D721Med (cell line): ENCODE measurements at regions not wholly inside any gene's neighbourhood (a gene's known extent, or its start where the extent isn't known, plus 50 kb on each side); places are given as distances from the start of the nearest gene placed in this dataset.

Source experiments
- DNase-seq: peaks from one replicate; pipeline ENCODE4 v3.0.0; 2011; ENCODE audit warnings: low spot score; ENCODE audit not compliant: insufficient read length
- FAIRE-seq: peaks from 2 replicates; lab custom pipeline; 2011; peaks lifted over from hg19 to GRCh38; lab: Jason Lieb, UNC
- TF ChIP-seq, protein P1 (sequence below): IDR thresholded peaks from 2 replicates; pipeline ENCODE4 v1.5.1; 2012; ENCODE audit warnings: mild to moderate bottlenecking, control low read depth; ENCODE audit not compliant: insufficient read depth; ENCODE audit errors: missing control alignments

DNA sequence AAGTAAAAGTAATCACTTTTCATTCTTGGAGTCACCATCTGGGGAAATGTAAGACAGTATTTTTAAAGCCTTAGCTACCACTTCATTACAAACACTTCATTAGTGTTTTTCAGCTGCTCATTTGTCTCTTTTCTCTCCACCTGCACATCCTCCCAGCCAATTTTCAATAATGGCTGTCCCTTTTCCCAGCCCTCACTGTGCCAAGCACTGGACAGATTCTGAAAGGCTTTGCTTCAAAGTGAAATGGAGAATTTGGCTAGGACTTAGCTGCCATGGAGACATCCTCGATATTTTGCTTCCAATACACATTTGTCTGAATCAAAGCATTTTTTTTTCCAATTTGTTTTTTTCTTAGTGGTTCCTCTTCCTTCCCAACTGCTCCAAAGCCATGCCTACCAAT lies 272.4 kb upstream of the NRXN1 start:
- no peak for FAIRE-seq
- TF ChIP-seq, protein P1, sequence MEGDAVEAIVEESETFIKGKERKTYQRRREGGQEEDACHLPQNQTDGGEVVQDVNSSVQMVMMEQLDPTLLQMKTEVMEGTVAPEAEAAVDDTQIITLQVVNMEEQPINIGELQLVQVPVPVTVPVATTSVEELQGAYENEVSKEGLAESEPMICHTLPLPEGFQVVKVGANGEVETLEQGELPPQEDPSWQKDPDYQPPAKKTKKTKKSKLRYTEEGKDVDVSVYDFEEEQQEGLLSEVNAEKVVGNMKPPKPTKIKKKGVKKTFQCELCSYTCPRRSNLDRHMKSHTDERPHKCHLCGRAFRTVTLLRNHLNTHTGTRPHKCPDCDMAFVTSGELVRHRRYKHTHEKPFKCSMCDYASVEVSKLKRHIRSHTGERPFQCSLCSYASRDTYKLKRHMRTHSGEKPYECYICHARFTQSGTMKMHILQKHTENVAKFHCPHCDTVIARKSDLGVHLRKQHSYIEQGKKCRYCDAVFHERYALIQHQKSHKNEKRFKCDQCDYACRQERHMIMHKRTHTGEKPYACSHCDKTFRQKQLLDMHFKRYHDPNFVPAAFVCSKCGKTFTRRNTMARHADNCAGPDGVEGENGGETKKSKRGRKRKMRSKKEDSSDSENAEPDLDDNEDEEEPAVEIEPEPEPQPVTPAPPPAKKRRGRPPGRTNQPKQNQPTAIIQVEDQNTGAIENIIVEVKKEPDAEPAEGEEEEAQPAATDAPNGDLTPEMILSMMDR, result no peak
- no peak for DNase-seq

DNA sequence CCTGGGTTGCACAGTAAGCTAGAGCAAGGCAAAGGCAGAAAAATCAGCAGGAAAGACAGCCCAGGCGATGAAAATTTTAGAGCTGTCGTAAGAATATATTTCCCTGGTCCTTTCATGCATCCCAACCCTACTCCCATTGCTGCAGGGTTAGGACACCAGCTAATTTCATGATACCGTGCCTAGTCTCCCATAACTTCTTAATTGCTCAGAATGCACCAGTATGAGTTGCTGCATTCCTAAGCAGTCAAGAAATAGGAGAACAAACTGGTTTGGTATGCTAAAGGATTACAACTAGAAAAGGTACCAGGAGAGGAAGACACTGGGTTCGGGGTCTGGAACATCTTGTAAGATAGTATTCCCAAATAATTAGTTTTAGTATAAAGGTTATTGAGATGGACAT lies 269.4 kb upstream of the NRXN1 start:
- DNase-seq, result no peak
- no peak for FAIRE-seq
- TF ChIP-seq, protein P1, result no peak

DNA sequence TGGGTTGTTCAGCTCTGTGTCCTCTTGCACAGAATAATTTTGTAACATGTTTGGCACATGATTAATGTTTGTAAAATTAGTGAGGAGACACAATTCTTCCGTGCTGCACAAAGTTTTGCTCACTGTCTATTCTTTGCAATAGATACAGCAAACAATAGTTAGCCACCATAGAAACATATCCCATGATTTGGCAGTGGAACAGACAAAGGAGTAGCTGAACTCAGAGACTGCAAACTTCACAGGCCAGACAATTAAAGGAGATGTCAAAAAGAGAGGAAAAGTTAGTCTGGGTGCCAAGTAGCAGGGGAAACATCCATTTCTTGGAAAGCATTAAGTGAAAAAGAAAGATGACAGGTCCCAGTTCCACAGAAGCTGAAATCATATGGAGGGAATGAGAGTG lies 267.4 kb upstream of the NRXN1 start:
- DNase-seq, result no peak
- TF ChIP-seq, protein P1, result no peak
- FAIRE-seq, result no peak

DNA sequence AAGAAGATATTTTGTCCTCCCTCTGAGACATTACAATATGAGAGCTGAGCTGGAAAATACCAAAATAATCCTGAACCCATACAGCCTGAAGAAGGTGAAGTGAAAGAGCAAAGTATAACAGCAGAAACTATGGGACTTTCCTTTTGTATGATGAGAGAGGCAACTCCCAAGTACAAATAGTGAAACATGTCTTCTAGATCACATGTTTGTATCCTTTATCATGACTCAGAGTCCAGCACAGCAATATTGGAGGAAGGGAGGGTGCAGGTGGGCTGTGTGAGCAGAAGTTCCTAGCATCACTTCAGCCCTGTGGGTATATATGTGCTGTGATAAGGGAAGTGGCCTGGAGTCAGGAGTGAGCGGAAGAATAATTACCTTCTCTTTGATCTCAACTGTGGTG lies 265.6 kb upstream of the NRXN1 start:
- DNase-seq (no peak), FAIRE-seq (no peak)
- TF ChIP-seq, protein P1, result no peak

DNA sequence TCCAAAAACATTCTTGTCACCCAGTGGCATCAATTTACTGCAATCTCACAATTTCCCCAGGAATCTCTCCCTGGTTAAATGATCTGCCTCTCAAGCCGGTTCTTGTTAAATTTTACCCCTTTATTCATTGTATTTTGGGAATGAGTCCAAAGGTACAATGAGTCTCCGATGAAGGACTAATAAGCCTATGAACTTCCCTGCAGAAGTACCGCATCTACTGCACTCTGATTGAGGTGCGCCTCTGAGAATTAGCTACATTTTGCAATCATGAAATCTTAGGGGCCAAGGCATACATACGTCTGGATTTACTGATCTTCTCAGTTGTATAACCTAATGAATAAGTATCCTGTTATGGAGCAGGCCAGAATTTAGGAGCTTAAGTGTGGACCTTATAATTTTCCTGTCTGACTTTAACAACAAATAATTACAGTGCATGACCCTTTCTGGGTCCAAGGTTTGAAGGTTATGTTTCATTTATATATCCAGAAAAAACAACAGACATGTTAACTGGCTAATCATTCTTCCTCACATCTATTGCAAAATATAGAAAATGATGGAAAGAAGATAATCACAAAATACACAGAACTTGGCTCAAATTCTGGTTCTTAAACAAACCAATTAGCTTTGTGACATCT lies 261.8 kb upstream of the NRXN1 start:
- TF ChIP-seq, protein P1, result no peak
- no peak for FAIRE-seq

DNA sequence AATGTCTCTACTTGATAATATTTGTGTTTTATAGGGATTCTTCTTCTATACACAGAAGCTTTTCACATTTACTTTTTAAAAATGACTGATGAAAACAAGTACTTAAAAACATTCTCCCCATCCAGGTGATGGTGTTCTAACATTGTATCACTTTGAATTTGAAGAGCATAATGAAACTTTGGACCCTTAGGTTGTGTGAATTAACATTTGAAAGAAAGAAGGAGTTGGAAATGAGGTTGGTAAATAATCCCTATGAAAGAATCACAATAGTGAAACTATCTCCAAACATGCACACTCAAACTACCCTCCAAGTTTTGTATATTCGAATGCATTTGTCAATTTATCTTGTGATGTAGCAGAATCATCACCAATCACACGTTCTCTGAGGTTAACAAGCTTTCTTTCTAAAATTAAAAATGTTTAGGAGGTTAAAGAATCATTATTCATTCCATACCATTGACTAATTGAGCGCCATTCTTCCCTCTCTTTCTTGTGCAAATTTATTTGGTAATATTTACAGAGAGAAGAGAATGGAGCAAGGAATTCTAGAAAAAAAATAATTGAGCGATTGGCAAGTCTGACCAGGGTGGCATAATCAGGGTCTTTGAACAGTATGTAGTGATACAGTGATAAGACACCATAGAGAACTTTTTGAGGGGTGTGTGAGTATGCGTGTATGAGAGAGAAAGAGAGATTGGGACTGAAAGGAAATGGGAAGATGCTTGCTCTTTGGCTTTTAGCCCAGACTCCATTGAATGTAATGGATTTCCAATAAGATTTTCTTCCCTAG lies 260.0 kb upstream of the NRXN1 start:
- FAIRE-seq, result no peak

More for the DNA sequence above, 261.8 kb upstream of the NRXN1 start:
- DNase-seq, result no peak

More for the DNA sequence above, 260.0 kb upstream of the NRXN1 start:
- DNase-seq, result no peak
- TF ChIP-seq, protein P1, result no peak
